HUES64 (cell line): ENCODE measurements at regions not wholly inside any gene's neighbourhood (a gene's known extent, or its start where the extent isn't known, plus 50 kb on each side); places are given as distances from the start of the nearest gene placed in this dataset.
"Not testable (repeated sequence)": the region's sequence is repeated elsewhere in the genome, so short reads cannot be mapped to it uniquely, and the experiment has no call there.

Experiments
- H3K27ac ChIP-seq: 2 replicates; pipeline ENCODE4 v1.7.0; 2013; ENCODE audit warnings: low read depth, low read length, inconsistent platforms
- H3K27me3 ChIP-seq: 2 replicates; pipeline ENCODE4 v1.6.1; 2013; ENCODE audit warnings: mild to moderate bottlenecking, low read length; ENCODE audit not compliant: insufficient read depth
- H3K36me3 ChIP-seq: 2 replicates; pipeline ENCODE4 v1.6.1; 2013; ENCODE audit warnings: mild to moderate bottlenecking, low read length; ENCODE audit not compliant: insufficient read depth
- H3K4me1 ChIP-seq: 2 replicates; pipeline ENCODE4 v1.6.1; 2013; ENCODE audit warnings: mild to moderate bottlenecking, low read length, moderate library complexity; ENCODE audit not compliant: insufficient read depth
- H3K4me3 ChIP-seq: 2 replicates; pipeline ENCODE4 v1.5.1; 2013; ENCODE audit warnings: mild to moderate bottlenecking, low read length, moderate library complexity
- H3K9ac ChIP-seq: 2 replicates; pipeline ENCODE4 v1.6.1; 2013; ENCODE audit warnings: mild to moderate bottlenecking, low read depth, low read length
- H3K9me3 ChIP-seq: 2 replicates; pipeline ENCODE4 v1.6.1; 2013; ENCODE audit warnings: low read depth, low read length; ENCODE audit not compliant: insufficient read depth
- WGBS: fragments of 150-250, 120-280 bp; methylation state at CpG from one replicate; pipeline ENCODE4 v1.1.7; 2013; ENCODE audit warnings: missing lambda C conversion rate; 5-methylcytosine and 5-hydroxymethylcytosine counted together

DNA sequence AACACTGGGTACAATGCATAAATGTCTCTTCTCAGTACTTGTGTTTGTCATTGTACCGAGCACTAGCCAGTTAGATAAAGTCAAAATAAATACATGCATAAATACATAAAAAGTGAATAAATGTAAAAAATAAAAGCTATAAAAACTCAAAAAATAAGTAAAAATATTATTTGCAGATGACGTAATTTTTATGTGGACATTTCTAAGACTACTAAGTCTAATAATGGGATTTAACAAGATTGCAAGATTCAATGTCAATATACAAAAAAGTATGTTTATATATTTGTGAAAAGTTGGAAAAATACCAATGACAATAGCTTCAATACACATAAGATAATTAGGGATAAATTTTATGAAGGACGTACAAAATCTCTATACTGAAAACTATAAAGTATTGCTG is 639.6 kb downstream of the CBLN4 start:
- no peaks in the 10 kb centered on the region for H3K36me3 ChIP-seq
- no peak overlapping the region for H3K27ac ChIP-seq
- no peaks in the 10 kb centered on the region for H3K4me1 ChIP-seq
- no peaks in the 10 kb centered on the region for H3K27me3 ChIP-seq
- peaks cover 6% of the 10 kb centered on the region; the same call in 1 of the 2 replicates for H3K9me3 ChIP-seq
- no peak overlapping the region for H3K9ac ChIP-seq
- no CpG with 5 or more reads among the region's 3 CpGs for WGBS
- no peak overlapping the region for H3K4me3 ChIP-seq

DNA sequence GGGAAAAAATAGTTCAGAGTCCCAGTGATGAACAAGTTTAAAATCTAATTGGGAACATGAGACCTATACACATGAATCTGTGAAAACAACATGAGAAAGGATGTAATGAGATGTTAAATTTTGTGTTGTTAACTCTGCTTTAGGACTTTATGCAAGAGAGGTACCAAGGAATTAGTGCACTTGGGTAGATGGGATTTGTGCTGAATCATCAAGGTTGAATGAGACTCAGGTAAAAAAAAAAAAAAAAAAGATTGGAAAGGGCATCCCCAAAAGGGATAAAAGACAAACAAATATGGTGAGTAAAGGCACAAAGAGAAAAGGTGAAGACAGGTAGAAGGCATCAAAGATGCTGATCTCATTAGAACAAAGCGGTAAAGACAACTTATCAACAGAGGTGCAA is 644.4 kb downstream of the CBLN4 start:
- WGBS: 93% methylated on average over 1 of the region's 1 CpG
- no peak overlapping the region for H3K27ac ChIP-seq
- no peak overlapping the region for H3K4me3 ChIP-seq
- no peaks in the 10 kb centered on the region for H3K4me1 ChIP-seq
- no peak overlapping the region for H3K9ac ChIP-seq
- H3K9me3 ChIP-seq: peaks cover 6% of the 10 kb centered on the region; the same call in 1 of the 2 replicates
- H3K27me3 ChIP-seq: no peaks in the 10 kb centered on the region
- no peaks in the 10 kb centered on the region for H3K36me3 ChIP-seq

DNA sequence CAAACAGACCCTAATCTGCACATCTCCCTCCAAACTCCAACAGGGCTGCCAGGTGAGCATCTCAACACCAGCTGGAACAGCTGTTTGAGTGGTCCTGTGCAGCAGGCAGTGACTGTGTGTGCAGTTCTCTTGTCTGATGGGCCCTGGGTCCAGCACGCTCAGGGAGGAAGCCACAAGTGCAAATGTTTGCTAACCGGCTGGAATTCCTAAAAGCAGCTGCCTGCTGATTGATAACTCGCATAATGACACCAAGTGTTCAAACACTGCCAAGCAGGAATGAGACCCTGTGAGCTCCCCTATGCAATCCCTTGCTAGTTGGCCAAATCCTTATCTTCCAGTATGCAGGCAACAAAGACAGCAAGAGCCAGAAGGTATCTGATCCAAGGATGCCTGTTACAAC is 650.6 kb downstream of the CBLN4 start:
- no peak overlapping the region for H3K4me3 ChIP-seq
- H3K27me3 ChIP-seq: no peaks in the 10 kb centered on the region
- peaks cover 9% of the 10 kb centered on the region for H3K9me3 ChIP-seq
- 81% methylated on average over 3 of the region's 3 CpGs for WGBS
- no peak overlapping the region for H3K9ac ChIP-seq
- no peaks in the 10 kb centered on the region for H3K4me1 ChIP-seq
- H3K36me3 ChIP-seq: no peaks in the 10 kb centered on the region
- no peak overlapping the region for H3K27ac ChIP-seq

DNA sequence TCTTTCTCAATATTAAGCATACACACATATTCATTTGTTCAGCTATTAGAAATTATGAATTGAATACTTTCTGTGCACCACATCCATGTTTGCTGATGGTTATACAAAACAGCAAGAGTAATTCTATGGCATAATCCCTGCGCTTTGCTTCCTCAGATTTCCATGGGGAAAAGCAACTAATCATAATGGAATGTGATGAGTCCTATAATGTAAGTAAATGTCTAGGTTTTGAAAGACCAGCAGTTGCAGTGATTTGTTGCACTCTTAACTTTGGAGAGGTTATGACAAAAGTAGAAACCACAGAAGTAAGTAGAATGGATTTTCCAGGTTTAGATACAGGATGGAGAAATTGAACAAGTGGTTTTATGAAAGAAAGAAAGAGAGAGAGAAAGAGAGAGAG is 652.1 kb downstream of the CBLN4 start:
- H3K9ac ChIP-seq: no peak overlapping the region
- H3K27me3 ChIP-seq: no peaks in the 10 kb centered on the region
- WGBS: 100% methylated on average over 1 of the region's 1 CpG
- H3K4me1 ChIP-seq: no peaks in the 10 kb centered on the region
- no peak overlapping the region for H3K4me3 ChIP-seq
- no peak overlapping the region for H3K27ac ChIP-seq
- peaks cover 9% of the 10 kb centered on the region for H3K9me3 ChIP-seq
- H3K36me3 ChIP-seq: no peaks in the 10 kb centered on the region

DNA sequence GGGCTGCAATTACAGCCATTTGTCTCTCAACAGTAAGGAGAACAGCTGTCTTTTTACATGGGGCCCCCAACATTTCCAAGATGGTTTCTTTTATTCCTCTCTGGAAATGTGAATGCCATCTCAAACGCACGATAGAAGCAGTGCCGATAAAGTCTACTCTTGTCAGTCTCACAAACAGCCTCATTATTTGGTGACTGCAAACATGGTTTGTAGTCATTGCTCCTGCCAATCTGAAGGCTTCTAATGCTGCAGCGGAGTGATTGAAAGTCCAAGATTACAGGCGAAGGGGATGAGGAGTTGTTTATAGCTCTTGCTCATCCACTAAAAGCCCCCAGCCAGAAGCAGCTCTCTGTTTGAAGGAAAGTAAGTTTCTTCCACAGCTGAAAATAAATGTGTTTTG is 657.1 kb downstream of the CBLN4 start:
- H3K4me1 ChIP-seq: no peaks in the 10 kb centered on the region
- H3K27me3 ChIP-seq: no peaks in the 10 kb centered on the region
- 94% methylated on average over 5 of the region's 5 CpGs for WGBS
- no peak overlapping the region for H3K27ac ChIP-seq
- H3K36me3 ChIP-seq: no peaks in the 10 kb centered on the region
- H3K4me3 ChIP-seq: no peak overlapping the region
- H3K9ac ChIP-seq: no peak overlapping the region
- peaks cover 12% of the 10 kb centered on the region for H3K9me3 ChIP-seq

DNA sequence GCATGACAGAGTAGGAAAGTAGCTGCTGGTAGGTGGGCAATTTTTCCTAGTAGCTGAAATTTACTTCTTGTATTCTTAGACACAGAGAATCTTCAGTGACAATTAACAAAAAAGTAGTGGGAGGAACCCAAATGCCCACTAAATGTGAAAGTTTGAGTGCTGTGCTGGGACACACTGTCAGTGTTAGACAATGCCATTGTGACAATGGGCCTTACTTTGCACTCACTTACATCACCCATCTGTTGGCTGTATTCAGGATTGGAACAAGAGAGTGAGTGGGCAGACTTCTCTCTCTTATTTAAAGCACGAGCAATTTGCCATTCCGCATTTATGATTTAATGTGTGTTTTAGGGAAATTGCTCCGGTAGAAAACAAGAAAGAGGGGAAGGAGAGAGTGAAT is 662.5 kb downstream of the CBLN4 start:
- H3K4me1 ChIP-seq: no peaks in the 10 kb centered on the region
- H3K4me3 ChIP-seq: no peak overlapping the region
- no peak overlapping the region for H3K27ac ChIP-seq
- no peaks in the 10 kb centered on the region for H3K36me3 ChIP-seq
- H3K27me3 ChIP-seq: no peaks in the 10 kb centered on the region
- H3K9ac ChIP-seq: no peak overlapping the region
- WGBS: 89% methylated on average over 3 of the region's 3 CpGs
- H3K9me3 ChIP-seq: peaks cover 9% of the 10 kb centered on the region; the same call in 1 of the 2 replicates

DNA sequence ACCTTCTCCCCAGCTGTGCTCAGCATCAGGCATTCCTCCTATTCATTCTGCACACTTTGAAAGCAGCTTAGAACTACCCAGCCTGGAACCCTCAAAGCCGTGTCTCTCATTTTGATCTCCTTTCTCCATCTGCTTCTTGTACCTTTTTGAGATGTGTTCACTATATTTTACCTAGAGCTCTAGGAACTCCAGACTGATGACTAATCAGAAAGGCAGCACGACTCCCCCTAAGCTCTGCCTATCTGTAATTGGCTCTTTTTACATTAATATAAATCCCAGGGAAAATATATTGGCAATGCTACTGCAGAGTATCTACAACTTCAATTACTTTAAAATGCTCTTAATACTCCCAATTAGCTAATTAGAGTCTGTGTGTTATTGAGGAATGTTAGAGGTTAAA is 671.5 kb downstream of the CBLN4 start:
- peaks cover 6% of the 10 kb centered on the region; the same call in 1 of the 2 replicates for H3K9me3 ChIP-seq
- no peaks in the 10 kb centered on the region for H3K36me3 ChIP-seq
- H3K9ac ChIP-seq: no peak overlapping the region
- H3K4me1 ChIP-seq: no peaks in the 10 kb centered on the region; the same call in 1 of the 2 replicates
- H3K27ac ChIP-seq: no peak overlapping the region
- H3K4me3 ChIP-seq: no peak overlapping the region
- 75% methylated on average over 2 of the region's 2 CpGs for WGBS
- H3K27me3 ChIP-seq: no peaks in the 10 kb centered on the region

DNA sequence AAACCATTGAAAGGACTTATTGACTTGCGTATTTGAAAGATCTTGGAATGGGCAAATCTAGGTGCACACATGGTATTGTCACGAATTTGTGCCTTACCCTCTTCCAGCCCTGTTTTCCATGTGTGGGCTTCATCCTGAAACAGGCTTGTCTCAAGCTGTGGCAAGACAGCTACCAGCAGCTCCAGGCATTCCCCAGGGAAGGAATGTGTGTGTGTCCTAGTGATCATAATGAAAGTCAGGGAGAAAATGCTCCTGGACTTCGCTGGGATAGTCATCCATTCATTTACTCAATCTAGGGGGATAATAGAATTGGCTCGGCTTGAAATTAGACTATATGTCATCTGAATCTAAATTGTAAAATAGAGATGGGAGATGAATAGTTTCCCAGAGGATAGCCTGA is 676.2 kb downstream of the CBLN4 start:
- H3K4me1 ChIP-seq: no peaks in the 10 kb centered on the region; the same call in 1 of the 2 replicates
- no peak overlapping the region for H3K27ac ChIP-seq
- H3K9me3 ChIP-seq: peaks cover 10% of the 10 kb centered on the region; the same call in 1 of the 2 replicates
- no peaks in the 10 kb centered on the region for H3K36me3 ChIP-seq
- no peak overlapping the region for H3K4me3 ChIP-seq
- 66% methylated on average over 4 of the region's 4 CpGs for WGBS
- H3K27me3 ChIP-seq: no peaks in the 10 kb centered on the region
- no peak overlapping the region for H3K9ac ChIP-seq

DNA sequence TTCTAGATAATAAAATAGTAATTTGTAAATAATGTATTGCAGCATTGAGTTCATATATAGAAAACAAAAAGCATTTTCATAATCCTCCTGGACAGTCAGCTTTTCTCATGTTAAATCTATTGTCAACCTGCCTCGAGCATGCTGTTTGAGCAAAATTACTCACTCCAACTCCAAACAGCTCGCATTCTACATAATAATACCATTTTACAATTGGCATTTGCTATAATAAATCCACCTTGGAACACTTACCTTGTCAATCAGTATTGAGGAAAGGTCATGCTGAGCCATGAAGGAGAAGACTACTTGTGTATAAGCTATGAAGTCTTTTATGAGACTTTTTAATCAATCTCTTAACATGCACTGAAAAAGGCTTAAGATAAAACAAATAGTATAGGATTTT is 682.6 kb downstream of the CBLN4 start:
- Histone ChIP-seq H3K27ac (no peak overlapping the region), H3K9ac (no peak overlapping the region), H3K4me1 (no peaks in the 10 kb centered on the region), H3K9me3 (peaks cover 8% of the 10 kb centered on the region; the same call in 1 of the 2 replicates), H3K27me3 (no peaks in the 10 kb centered on the region), H3K4me3 (no peak overlapping the region), H3K36me3 (no peaks in the 10 kb centered on the region)
- WGBS: 62% methylated on average over 2 of the region's 2 CpGs

DNA sequence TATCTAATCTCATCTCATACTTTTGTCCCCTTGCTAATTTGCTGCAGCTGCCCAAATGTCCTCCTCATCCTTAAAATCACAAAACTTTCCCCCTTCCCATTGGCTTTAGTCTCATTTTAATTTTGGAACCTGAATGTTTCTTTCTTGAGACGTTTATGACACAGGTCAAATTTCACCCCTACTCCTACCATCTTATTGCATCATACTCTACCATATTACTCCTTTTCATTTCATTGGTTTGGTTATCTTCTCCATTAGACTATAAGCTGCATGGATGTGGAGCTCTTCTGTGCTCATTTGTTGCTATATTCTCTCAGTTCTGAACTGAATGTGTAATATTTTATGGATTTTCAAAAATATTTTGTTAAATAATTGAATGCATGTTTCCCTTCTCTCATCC is 688.6 kb downstream of the CBLN4 start:
- H3K4me3 ChIP-seq: no peak overlapping the region
- peaks cover 4% of the 10 kb centered on the region; the same call in 1 of the 2 replicates for H3K9me3 ChIP-seq
- H3K4me1 ChIP-seq: no peaks in the 10 kb centered on the region
- H3K27me3 ChIP-seq: no peaks in the 10 kb centered on the region
- no peaks in the 10 kb centered on the region for H3K36me3 ChIP-seq
- no peak overlapping the region for H3K27ac ChIP-seq
- WGBS: 69% methylated on average over 1 of the region's 1 CpG
- H3K9ac ChIP-seq: no peak overlapping the region

DNA sequence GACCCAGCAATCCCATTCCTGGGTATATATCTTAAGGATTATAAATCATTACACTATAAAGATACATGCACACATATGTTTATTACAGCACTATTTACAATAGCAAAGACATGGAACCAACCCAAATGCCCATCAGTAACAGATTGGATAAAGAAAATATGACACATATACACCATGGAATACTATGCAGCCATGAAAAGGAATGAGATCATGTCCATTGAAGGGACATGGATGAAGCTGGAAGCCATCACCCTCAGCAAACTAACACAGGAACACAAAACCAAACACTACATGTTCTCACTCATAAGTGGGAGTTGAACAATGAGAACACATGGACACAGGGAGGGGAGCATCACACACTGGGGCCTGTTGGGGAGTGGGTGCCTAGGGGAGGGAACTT is 694.5 kb downstream of the CBLN4 start:
- H3K4me3 ChIP-seq, H3K4me1 ChIP-seq, H3K27me3 ChIP-seq, H3K36me3 ChIP-seq, H3K9me3 ChIP-seq, H3K27ac ChIP-seq, H3K9ac ChIP-seq: not testable (repeated sequence)

DNA sequence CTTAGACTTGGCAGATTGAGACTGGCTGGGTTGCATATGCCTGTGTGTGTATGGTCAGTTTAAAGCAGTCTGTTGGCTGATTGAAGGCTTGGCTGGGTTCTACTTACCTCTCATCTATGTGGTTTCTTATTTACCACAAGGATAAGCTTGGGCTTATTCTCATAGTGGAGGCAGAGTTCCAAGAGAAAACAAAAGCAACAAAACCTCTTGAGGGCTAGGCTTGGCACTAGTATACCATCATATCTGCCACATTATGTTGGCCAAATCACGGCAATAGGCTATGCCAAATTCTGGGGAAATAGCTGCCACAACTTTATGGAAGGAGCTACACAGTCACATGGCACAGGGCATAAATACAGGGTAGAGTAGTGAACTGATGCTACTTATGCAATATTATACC is 714.1 kb downstream of the CBLN4 start:
- Histone ChIP-seq H3K4me1 (no peaks in the 10 kb centered on the region), H3K36me3 (no peaks in the 10 kb centered on the region), H3K9ac (no peak overlapping the region), H3K27ac (no peak overlapping the region), H3K9me3 (peaks cover 12% of the 10 kb centered on the region; the same call in 1 of the 2 replicates), H3K4me3 (no peak overlapping the region), H3K27me3 (no peaks in the 10 kb centered on the region)
- WGBS: 96% methylated on average over 1 of the region's 1 CpG
